ENCODE measurements at regions not wholly inside any gene's neighbourhood (a gene's known extent, or its start where the extent isn't known, plus 50 kb on each side); places are given as distances from the start of the nearest gene placed in this dataset.

DNA sequence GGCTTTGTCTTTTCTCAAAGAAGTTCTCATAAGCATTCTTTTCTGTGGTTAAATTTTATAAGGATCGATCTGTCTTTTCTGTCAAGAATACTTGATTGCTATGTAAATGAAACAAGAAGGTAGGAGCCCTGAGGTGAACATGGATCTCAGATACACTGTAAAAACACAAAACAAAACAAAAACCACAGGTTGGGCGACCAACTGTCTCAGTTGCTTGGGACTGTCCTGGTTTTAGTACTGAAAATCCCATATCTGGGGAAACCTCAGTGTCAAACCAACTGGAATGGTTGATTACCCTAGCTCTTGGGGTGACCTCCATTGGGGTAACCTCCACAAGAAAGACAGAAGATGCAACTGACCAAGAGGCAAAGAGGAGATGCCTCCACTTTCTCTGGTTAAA, 55.8 kb upstream of the TMEM178A start:
- in situ Hi-C loops (cut with HindIII; ENCODE audit: low sequenced_read_pairs) = no loop called here

DNA sequence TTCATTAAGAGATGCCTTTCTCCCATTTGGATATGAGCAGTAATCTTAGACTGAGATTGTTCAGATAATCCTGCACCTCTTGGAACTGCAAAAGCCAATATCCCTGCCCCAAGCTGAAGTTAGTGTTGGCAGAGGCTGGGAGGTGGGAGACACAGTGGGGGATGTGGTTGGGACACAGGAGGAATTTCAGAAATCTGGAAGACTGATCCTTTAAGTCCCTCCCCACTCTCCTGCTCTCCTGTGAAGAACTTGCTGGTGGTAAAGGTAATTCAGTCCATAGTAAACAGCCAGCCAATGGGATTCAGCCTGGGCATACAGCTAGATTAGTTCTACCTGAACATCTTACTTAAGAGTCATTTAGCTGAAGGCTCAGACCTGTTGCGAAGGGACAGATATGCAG, 50.0 kb upstream of the TMEM178A start:
- in situ Hi-C loops (cut with HindIII; ENCODE audit: low sequenced_read_pairs) = no loop called here

Data from endothelial cell of hepatic sinusoid (primary cell).